ENCODE measurements at regions not wholly inside any gene's neighbourhood (a gene's known extent, or its start where the extent isn't known, plus 50 kb on each side); places are given as distances from the start of the nearest gene placed in this dataset.

- H3K23me2 ChIP-seq (ENCODE audit: low read depth, low read length), result no peaks in the 10 kb centered on the region
- no peak for TF ChIP-seq SIX5 (IDR thresholded peaks at IDR 0.05; ENCODE audit: low read depth, low read length)
- TF ChIP-seq RFX5 (IDR thresholded peaks at IDR 0.05; ENCODE audit: borderline replicate concordance, low read depth, low read length), result no peak
- TF ChIP-seq E2F6 (IDR thresholded peaks at IDR 0.05), result no peak
- CTCF ChIA-PET (ENCODE audit: partially characterized antibody), result no interaction called here
Measured at GRCh38 chr13:44221657-44222056, 152.0 kb upstream of the SERP2 start.

More at GRCh38 chr13:44221657-44222056, 152.0 kb upstream of the SERP2 start:
- H4K91ac ChIP-seq (replicated peaks; ENCODE audit: insufficient read length, low read length), result no peak overlapping the region
- H2BK120ac ChIP-seq (replicated peaks; ENCODE audit: low read depth, low read length), result no peak overlapping the region
- no peaks in the 10 kb centered on the region for H3K9me3 ChIP-seq (ENCODE audit: insufficient read depth in 2 of 2, low read depth in 1 of 2, low read length in 1 of 2)
- no peak overlapping the region for H3K14ac ChIP-seq (ENCODE audit: insufficient read length)
- H4K20me1 ChIP-seq (replicated peaks in 1 of 2; ENCODE audit: control insufficient read depth in 1 of 2, insufficient read depth in 2 of 2, low read length in 2 of 2), result no peaks in the 10 kb centered on the region
- H2AFZ ChIP-seq (ENCODE audit: low read length), result no peak overlapping the region
- no peaks in the 10 kb centered on the region for H3K36me3 ChIP-seq (ENCODE audit: control insufficient read depth in 2 of 4, insufficient read depth in 4 of 4, low read length in 3 of 4)
- H3K56ac ChIP-seq (replicated peaks; ENCODE audit: insufficient read length, low read depth, low read length), result no peak overlapping the region
- WGBS, 2 experiments (ENCODE audit: extremely low coverage in 1 of 2, insufficient coverage in 1 of 2, insufficient read length in 1 of 2, insufficient replicate concordance in 2 of 2, low coverage in 1 of 2, low lambda C conversion rate in 2 of 2, missing lambda C conversion rate in 1 of 2), result 92% methylated on average over 4 of the region's 4 CpGs; no CpG with 5 or more reads in 1 of the 2 experiments
- no peak overlapping the region for H3K4ac ChIP-seq (replicated peaks; ENCODE audit: insufficient read length, low read depth, low read length)
- no peaks in the 10 kb centered on the region for H3K79me2 ChIP-seq (ENCODE audit: control insufficient read depth in 1 of 2, insufficient read depth in 2 of 2, low read length in 2 of 2)
- H3K9ac ChIP-seq (replicated peaks in 1 of 4; ENCODE audit: extremely low read depth in 1 of 4, low read depth in 3 of 4, low read length in 3 of 4), result no peak overlapping the region
- no peak overlapping the region for H4K8ac ChIP-seq (ENCODE audit: extremely low read depth, insufficient read depth, low read length)
- H3K79me1 ChIP-seq (ENCODE audit: low read depth, low read length), result no peaks in the 10 kb centered on the region
- no peak overlapping the region for H3K4me2 ChIP-seq (ENCODE audit: insufficient read depth in 1 of 2, low read depth in 2 of 2, low read length in 2 of 2)
- no peak overlapping the region for H2AK5ac ChIP-seq (ENCODE audit: low read depth, low read length)
- H3K18ac ChIP-seq (ENCODE audit: extremely low read depth, low read length), result no peak overlapping the region
- DNase-seq (ENCODE audit: low read depth in 1 of 2, low spot score in 2 of 2) (no peak), FAIRE-seq (no peak)
- no peak overlapping the region for H2BK5ac ChIP-seq (ENCODE audit: low read depth, low read length)
- H2BK20ac ChIP-seq (ENCODE audit: low read length), result no peak overlapping the region
- H2BK12ac ChIP-seq (ENCODE audit: low read depth, low read length), result no peak overlapping the region
- H3K27ac ChIP-seq (ENCODE audit: low read depth, low read length), result no peak overlapping the region
- H3K4me1 ChIP-seq (replicated peaks in 1 of 4; ENCODE audit: control insufficient read depth in 3 of 4, insufficient read depth in 4 of 4, low read length in 3 of 4), result no peaks in the 10 kb centered on the region; a peak in 1 of 7 replicates
- no peak overlapping the region for H4K5ac ChIP-seq (ENCODE audit: insufficient read length, low read depth, low read length)
- POLR2A ChIA-PET (ENCODE audit: partially characterized antibody), result no interaction called here
- H3K27me3 ChIP-seq (replicated peaks in 1 of 4; ENCODE audit: control insufficient read depth in 3 of 4, extremely low read depth in 1 of 4, insufficient read depth in 3 of 4, low read length in 3 of 4), result no peaks in the 10 kb centered on the region
- no peak overlapping the region for H2BK15ac ChIP-seq (ENCODE audit: low read length)
- no peak overlapping the region for H3K23ac ChIP-seq (ENCODE audit: insufficient read length)
- no peak overlapping the region for H3K4me3 ChIP-seq (ENCODE audit: extremely low read depth in 1 of 4, insufficient read depth in 2 of 4, low read depth in 3 of 4, low read length in 4 of 4)
